ENCODE measurements at regions not wholly inside any gene's neighbourhood (a gene's known extent, or its start where the extent isn't known, plus 50 kb on each side); places are given as distances from the start of the nearest gene placed in this dataset.

- H3K4me2 ChIP-seq (ENCODE audit: insufficient read depth in 1 of 2, low read depth in 2 of 2, low read length in 2 of 2) = no peak overlapping the region
- no peaks in the 10 kb centered on the region for H3K79me1 ChIP-seq (ENCODE audit: low read depth, low read length)
- 90% methylated on average over 2 of the region's 2 CpGs; no CpG with 5 or more reads in 1 of the 2 experiments for WGBS, 2 experiments (ENCODE audit: extremely low coverage in 1 of 2, insufficient coverage in 1 of 2, insufficient read length in 1 of 2, insufficient replicate concordance in 2 of 2, low coverage in 1 of 2, low lambda C conversion rate in 2 of 2, missing lambda C conversion rate in 1 of 2)
- H3K9ac ChIP-seq (replicated peaks in 1 of 4; ENCODE audit: extremely low read depth in 1 of 4, low read depth in 3 of 4, low read length in 3 of 4) = no peak overlapping the region
- H2AK5ac ChIP-seq (ENCODE audit: low read depth, low read length) = no peak overlapping the region
- H3K4me1 ChIP-seq (replicated peaks in 1 of 4; ENCODE audit: control insufficient read depth in 3 of 4, insufficient read depth in 4 of 4, low read length in 3 of 4) = no peaks in the 10 kb centered on the region
- ChIA-PET POLR2A (ENCODE audit: partially characterized antibody) (no interaction called here), CTCF (ENCODE audit: partially characterized antibody) (no interaction called here)
- H3K18ac ChIP-seq (ENCODE audit: extremely low read depth, low read length) = no peak overlapping the region
- no peaks in the 10 kb centered on the region for H3K36me3 ChIP-seq (ENCODE audit: control insufficient read depth in 2 of 4, insufficient read depth in 4 of 4, low read length in 3 of 4)
- H2BK12ac ChIP-seq (ENCODE audit: low read depth, low read length) = no peak overlapping the region
- H2BK20ac ChIP-seq (ENCODE audit: low read length) = no peak overlapping the region
- H3K14ac ChIP-seq (ENCODE audit: insufficient read length) = no peak overlapping the region
- TF ChIP-seq SRF (IDR thresholded peaks at IDR 0.05; ENCODE audit: low read depth, low read length) (no peak), MAX (IDR thresholded peaks at IDR 0.05) (no peak), JUND (IDR thresholded peaks at IDR 0.05; ENCODE audit: low read length) (no peak), CHD2 (IDR thresholded peaks at IDR 0.05; ENCODE audit: low read length) (no peak), E2F6 (IDR thresholded peaks at IDR 0.05) (no peak), SP2 (IDR thresholded peaks at IDR 0.05; ENCODE audit: low read length) (no peak)
- no peak overlapping the region for H3K23ac ChIP-seq (ENCODE audit: insufficient read length)
- no peak overlapping the region for H3K27ac ChIP-seq (ENCODE audit: low read depth, low read length)
- H2BK120ac ChIP-seq (replicated peaks; ENCODE audit: low read depth, low read length) = no peak overlapping the region
- no peaks in the 10 kb centered on the region for H3K9me3 ChIP-seq (ENCODE audit: insufficient read depth in 2 of 2, low read depth in 1 of 2, low read length in 1 of 2)
- H3K23me2 ChIP-seq (ENCODE audit: low read depth, low read length) = no peaks in the 10 kb centered on the region
- no peaks in the 10 kb centered on the region for H4K20me1 ChIP-seq (replicated peaks in 1 of 2; ENCODE audit: control insufficient read depth in 1 of 2, insufficient read depth in 2 of 2, low read length in 2 of 2)
- H2BK5ac ChIP-seq (ENCODE audit: low read depth, low read length) = no peak overlapping the region
- H3K27me3 ChIP-seq (replicated peaks in 1 of 4; ENCODE audit: control insufficient read depth in 3 of 4, extremely low read depth in 1 of 4, insufficient read depth in 3 of 4, low read length in 3 of 4) = no peaks in the 10 kb centered on the region
- no peak overlapping the region for H3K4ac ChIP-seq (replicated peaks; ENCODE audit: insufficient read length, low read depth, low read length)
- no peak for DNase-seq (ENCODE audit: low read depth in 1 of 2, low spot score in 2 of 2)
- H2AFZ ChIP-seq (ENCODE audit: low read length) = no peak overlapping the region
- no peak overlapping the region for H4K5ac ChIP-seq (ENCODE audit: insufficient read length, low read depth, low read length)
- no peak overlapping the region for H4K91ac ChIP-seq (replicated peaks; ENCODE audit: insufficient read length, low read length)
- no peak overlapping the region for H3K4me3 ChIP-seq (ENCODE audit: extremely low read depth in 1 of 4, insufficient read depth in 2 of 4, low read depth in 3 of 4, low read length in 4 of 4)
- H3K79me2 ChIP-seq (ENCODE audit: control insufficient read depth in 1 of 2, insufficient read depth in 2 of 2, low read length in 2 of 2) = no peaks in the 10 kb centered on the region
- no peak overlapping the region for H4K8ac ChIP-seq (ENCODE audit: extremely low read depth, insufficient read depth, low read length)
- H2BK15ac ChIP-seq (ENCODE audit: low read length) = no peak overlapping the region
- FAIRE-seq = no peak
- no peak overlapping the region for H3K56ac ChIP-seq (replicated peaks; ENCODE audit: insufficient read length, low read depth, low read length)
Observed at GRCh38 chr11:80771017-80771416, 1330.2 kb upstream of the TENM4 start.

All from H1 (cell line).